GM10266 (cell line): ENCODE measurements at regions not wholly inside any gene's neighbourhood (a gene's known extent, or its start where the extent isn't known, plus 50 kb on each side); places are given as distances from the start of the nearest gene placed in this dataset.

Experiments
- DNase-seq: peaks from one replicate; pipeline ENCODE4 v3.0.0; 2012; ENCODE audit errors: extremely low spot score
- CTCF ChIP-seq: IDR thresholded peaks from 2 replicates; pipeline ENCODE4 v1.5.1; 2012; ENCODE audit warnings: mild to moderate bottlenecking, low read depth; ENCODE audit not compliant: control insufficient read depth, insufficient read depth; ENCODE audit errors: missing control alignments

- DNase-seq = no peak
- no peak for TF ChIP-seq CTCF
These were observed 426.7 kb downstream of the TBC1D4 start for GRCh38 chr13:75055296-75055695.

GRCh38 chr13:75052616-75053015 is 429.4 kb downstream of the TBC1D4 start:
- DNase-seq = no peak
- no peak for TF ChIP-seq CTCF

- no peak for TF ChIP-seq CTCF
These were observed 431.4 kb downstream of the TBC1D4 start for GRCh38 chr13:75050419-75051046.

GRCh38 chr13:75049735-75050335 is 432.1 kb downstream of the TBC1D4 start:
- no peak for TF ChIP-seq CTCF
- DNase-seq = no peak

More at GRCh38 chr13:75050419-75051046, 431.4 kb downstream of the TBC1D4 start:
- no peak for DNase-seq

GRCh38 chr13:75042807-75043206 is 439.2 kb downstream of the TBC1D4 start:
- no peak for TF ChIP-seq CTCF
- DNase-seq = no peak

GRCh38 chr13:75038393-75039113 is 443.4 kb downstream of the TBC1D4 start:
- TF ChIP-seq CTCF = no peak
- no peak for DNase-seq

- DNase-seq = no peak
- no peak for TF ChIP-seq CTCF
These were observed 456.0 kb downstream of the TBC1D4 start for GRCh38 chr13:75025956-75026355.
